ENCODE measurements at regions not wholly inside any gene's neighbourhood (a gene's known extent, or its start where the extent isn't known, plus 50 kb on each side); places are given as distances from the start of the nearest gene placed in this dataset.
A peak's percentile ranks its signal among the peaks of the same experiment; 100 is the strongest.

- H3K4me1 Mint-ChIP-seq, result peaks cover 38% of the 10 kb centered on the region
These were observed 346.3 kb downstream of the FBXW7 start for GRCh38 chr4:152189451-152190179.

GRCh38 chr4:152188801-152189200 lies 347.1 kb downstream of the FBXW7 start:
- Mint-ChIP-seq H3K9me3 (no peaks in the 10 kb centered on the region), H3K4me1 (peaks cover 38% of the 10 kb centered on the region), H3K36me3 (ENCODE audit: low read depth) (no peaks in the 10 kb centered on the region), H3K27ac (peak overlapping the region; percentile 20 to 51 (median 39)), H3K4me3 (peak overlapping the region in 1 of 3 experiments; percentile 72), H3K27me3 (ENCODE audit: low read depth) (no peaks in the 10 kb centered on the region)
- TF ChIP-seq CTCF (IDR thresholded peaks at IDR 0.05; ENCODE audit: unreplicated experiment in 3 of 3), result no peak

More at GRCh38 chr4:152189451-152190179, 346.3 kb downstream of the FBXW7 start:
- Mint-ChIP-seq H3K4me3 (peak overlapping the region in 1 of 3 experiments; percentile 14), H3K27me3 (ENCODE audit: low read depth) (no peaks in the 10 kb centered on the region), H3K27ac (peak overlapping the region; percentile 39 to 51 (median 49)), H3K9me3 (no peaks in the 10 kb centered on the region), H3K36me3 (ENCODE audit: low read depth) (no peaks in the 10 kb centered on the region)
- no peak for TF ChIP-seq CTCF (IDR thresholded peaks at IDR 0.05; ENCODE audit: unreplicated experiment in 3 of 3)

DNA sequence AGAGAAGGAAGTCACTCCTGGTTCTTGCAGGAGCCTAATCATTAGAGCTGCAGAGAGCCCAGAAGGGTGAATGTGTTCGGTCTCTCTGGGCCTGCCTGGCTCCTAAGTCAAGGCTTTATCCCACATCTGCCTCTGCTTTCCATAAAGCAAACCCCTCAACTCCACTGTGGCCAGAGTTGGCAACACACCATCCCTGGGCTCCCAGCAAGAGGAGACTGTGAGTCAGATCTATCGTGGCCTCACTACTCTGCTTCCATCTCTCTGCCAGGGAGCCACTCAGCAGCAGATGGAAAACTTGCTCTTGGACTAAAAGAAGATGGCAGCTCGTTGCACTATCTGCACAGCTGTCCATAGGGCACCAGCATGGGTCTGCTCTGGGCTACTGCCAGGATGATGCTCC lies 348.2 kb downstream of the FBXW7 start:
- no peak overlapping the region for H3K4me3 Mint-ChIP-seq
- no peaks in the 10 kb centered on the region for H3K27me3 Mint-ChIP-seq (ENCODE audit: low read depth)

DNA sequence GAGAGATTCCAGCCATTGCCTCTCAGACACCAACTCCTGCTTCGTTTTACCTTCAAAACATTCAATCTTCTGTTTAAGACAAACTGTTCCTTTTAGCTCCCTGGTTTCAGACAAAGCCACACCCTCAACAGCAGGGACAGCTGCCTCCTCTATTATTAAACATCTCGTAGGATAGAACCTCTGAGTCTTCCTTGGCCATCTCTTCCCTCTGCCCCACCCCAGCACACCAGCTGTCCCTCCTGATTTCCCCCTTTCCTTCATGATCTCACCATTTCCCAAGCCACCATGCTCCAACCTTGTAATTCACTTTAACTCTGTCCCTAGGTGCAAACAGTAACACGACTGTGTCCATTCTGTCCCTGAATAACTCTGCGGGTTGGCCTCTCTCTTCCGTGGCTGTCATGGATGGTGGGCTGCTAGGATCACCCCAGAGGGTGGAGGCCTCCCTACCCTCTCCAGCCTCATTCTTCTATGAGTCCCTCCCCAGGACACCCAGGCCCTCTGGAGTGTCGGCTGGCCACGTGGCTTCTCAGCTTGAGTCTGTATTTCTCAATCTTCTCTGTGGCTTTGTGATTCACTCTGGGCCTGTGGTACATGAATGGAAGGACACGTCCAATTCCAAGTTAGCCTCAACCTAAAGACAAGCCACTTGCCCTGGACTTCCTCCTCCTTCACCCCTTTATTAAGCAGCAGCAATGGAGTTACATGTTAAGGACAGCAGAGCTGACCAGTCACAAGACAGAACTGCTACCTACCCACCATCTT lies 349.9 kb downstream of the FBXW7 start:
- Mint-ChIP-seq H3K27me3 (ENCODE audit: low read depth) (no peaks in the 10 kb centered on the region), H3K36me3 (ENCODE audit: low read depth) (no peaks in the 10 kb centered on the region), H3K4me3 (no peak overlapping the region), H3K9me3 (no peaks in the 10 kb centered on the region), H3K27ac (peak overlapping the region in 2 of 3 experiments; percentile 9 to 18), H3K4me1 (peaks cover 38% of the 10 kb centered on the region)
- no peak for TF ChIP-seq CTCF (IDR thresholded peaks at IDR 0.05; ENCODE audit: unreplicated experiment in 3 of 3)

More for the DNA sequence above, 348.2 kb downstream of the FBXW7 start:
- Mint-ChIP-seq H3K27ac (no peak overlapping the region), H3K4me1 (peaks cover 38% of the 10 kb centered on the region), H3K9me3 (no peaks in the 10 kb centered on the region), H3K36me3 (ENCODE audit: low read depth) (no peaks in the 10 kb centered on the region)
- TF ChIP-seq CTCF (IDR thresholded peaks at IDR 0.05; ENCODE audit: unreplicated experiment in 3 of 3), result no peak

- Mint-ChIP-seq H3K4me3 (no peak overlapping the region), H3K27me3 (ENCODE audit: low read depth) (no peaks in the 10 kb centered on the region), H3K27ac (no peak overlapping the region), H3K9me3 (no peaks in the 10 kb centered on the region), H3K36me3 (ENCODE audit: low read depth) (no peaks in the 10 kb centered on the region), H3K4me1 (peaks cover 11% of the 10 kb centered on the region)
- TF ChIP-seq CTCF (IDR thresholded peaks at IDR 0.05; ENCODE audit: unreplicated experiment in 3 of 3), result no peak
These were observed 354.7 kb downstream of the FBXW7 start for GRCh38 chr4:152181150-152181549.

All from nephron (organoid).